NCI-H1092 treated with DMSO at 0.1 percent for 48 hours (cell line): ENCODE measurements at regions not wholly inside any gene's neighbourhood (a gene's known extent, or its start where the extent isn't known, plus 50 kb on each side); places are given as distances from the start of the nearest gene placed in this dataset.
A peak's percentile ranks its signal among the peaks of the same experiment; 100 is the strongest.
"Not testable (repeated sequence)": the region's sequence is repeated elsewhere in the genome, so short reads cannot be mapped to it uniquely, and the experiment has no call there.

Experiments
- DNase-seq: peaks from one replicate; lab custom pipeline; 2025; lab: John Stamatoyannopoulos, UW

GRCh38 chr3:75242012-75242735 lies 422.0 kb upstream of the FRG2C start:
- DNase-seq = no peak

- no peak for DNase-seq
Observed at GRCh38 chr3:75248974-75249373, 415.2 kb upstream of the FRG2C start.

- no peak for DNase-seq
Observed at GRCh38 chr3:75254685-75255084, 409.4 kb upstream of the FRG2C start.

GRCh38 chr3:75258825-75259683 lies 405.1 kb upstream of the FRG2C start:
- peak; percentile 3 for DNase-seq

- DNase-seq = not testable (repeated sequence)
Observed at GRCh38 chr3:75260975-75261374, 403.2 kb upstream of the FRG2C start.

- DNase-seq = no peak
Observed at GRCh38 chr3:75262661-75263060, 401.5 kb upstream of the FRG2C start.

- no peak for DNase-seq
Observed at GRCh38 chr3:75265897-75266296, 398.2 kb upstream of the FRG2C start.

GRCh38 chr3:75268576-75268975 lies 395.6 kb upstream of the FRG2C start:
- DNase-seq = not testable (repeated sequence)

GRCh38 chr3:75272237-75272636 lies 391.9 kb upstream of the FRG2C start:
- not testable (repeated sequence) for DNase-seq

GRCh38 chr3:75272691-75273090 lies 391.4 kb upstream of the FRG2C start:
- no peak for DNase-seq

GRCh38 chr3:75285531-75286148 lies 378.5 kb upstream of the FRG2C start:
- DNase-seq = not testable (repeated sequence)

GRCh38 chr3:75288972-75289574 lies 375.1 kb upstream of the FRG2C start:
- DNase-seq = not testable (repeated sequence)

GRCh38 chr3:75294124-75294523 lies 370.0 kb upstream of the FRG2C start:
- peak; percentile 31 for DNase-seq

GRCh38 chr3:75295013-75295412 lies 369.1 kb upstream of the FRG2C start:
- DNase-seq = peak; percentile 18

- DNase-seq = no peak
Observed at GRCh38 chr3:75296858-75297257, 367.3 kb upstream of the FRG2C start.

- DNase-seq = no peak
Observed at GRCh38 chr3:75300606-75301005, 363.5 kb upstream of the FRG2C start.

- DNase-seq = not testable (repeated sequence)
Observed at GRCh38 chr3:75301050-75301449, 363.1 kb upstream of the FRG2C start.

GRCh38 chr3:75303741-75304140 lies 360.4 kb upstream of the FRG2C start:
- peak; percentile 4 for DNase-seq

- DNase-seq = no peak
Observed at GRCh38 chr3:75305901-75306300, 358.2 kb upstream of the FRG2C start.

GRCh38 chr3:75311306-75311705 lies 352.8 kb upstream of the FRG2C start:
- not testable (repeated sequence) for DNase-seq

- not testable (repeated sequence) for DNase-seq
Observed at GRCh38 chr3:75312469-75312868, 351.7 kb upstream of the FRG2C start.

GRCh38 chr3:75319776-75320175 lies 344.4 kb upstream of the FRG2C start:
- not testable (repeated sequence) for DNase-seq
